ENCODE measurements at regions not wholly inside any gene's neighbourhood (a gene's known extent, or its start where the extent isn't known, plus 50 kb on each side); places are given as distances from the start of the nearest gene placed in this dataset.

DNA sequence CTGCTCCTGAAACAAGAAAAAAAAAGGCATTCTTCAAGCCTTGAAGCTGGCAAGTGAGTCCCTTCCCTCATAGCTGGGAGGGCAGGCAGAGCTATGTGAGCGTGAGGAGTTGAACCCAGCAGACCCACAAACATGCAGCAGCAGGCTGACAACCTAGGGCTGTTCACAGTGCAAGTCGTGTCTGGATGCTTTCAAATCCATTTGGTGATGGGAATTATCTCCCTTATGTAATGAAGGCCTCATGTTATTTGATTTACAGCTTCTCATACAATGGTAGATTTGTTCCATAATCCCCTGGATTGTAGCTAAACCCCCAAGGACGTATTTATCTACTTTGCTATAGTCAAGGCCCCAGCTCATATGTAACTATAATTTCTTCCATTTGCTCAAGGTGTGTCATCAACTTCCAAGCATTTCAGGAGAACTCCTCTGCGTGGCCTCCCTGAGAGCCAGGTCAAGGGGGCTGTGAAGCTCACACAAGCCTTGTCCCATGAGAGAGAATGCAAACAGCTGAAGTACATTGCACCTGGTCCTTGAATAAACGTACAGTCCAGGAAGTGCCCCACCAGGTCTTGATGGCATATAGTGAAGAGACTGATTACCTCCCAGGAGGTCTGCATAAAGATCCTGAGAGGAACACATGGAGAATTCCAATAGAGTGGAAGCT, 124.8 kb upstream of the SLC1A3 start:
- no peak for DNase-seq (ENCODE audit: extremely low read depth, low read depth)
- TF ChIP-seq, protein P1, sequence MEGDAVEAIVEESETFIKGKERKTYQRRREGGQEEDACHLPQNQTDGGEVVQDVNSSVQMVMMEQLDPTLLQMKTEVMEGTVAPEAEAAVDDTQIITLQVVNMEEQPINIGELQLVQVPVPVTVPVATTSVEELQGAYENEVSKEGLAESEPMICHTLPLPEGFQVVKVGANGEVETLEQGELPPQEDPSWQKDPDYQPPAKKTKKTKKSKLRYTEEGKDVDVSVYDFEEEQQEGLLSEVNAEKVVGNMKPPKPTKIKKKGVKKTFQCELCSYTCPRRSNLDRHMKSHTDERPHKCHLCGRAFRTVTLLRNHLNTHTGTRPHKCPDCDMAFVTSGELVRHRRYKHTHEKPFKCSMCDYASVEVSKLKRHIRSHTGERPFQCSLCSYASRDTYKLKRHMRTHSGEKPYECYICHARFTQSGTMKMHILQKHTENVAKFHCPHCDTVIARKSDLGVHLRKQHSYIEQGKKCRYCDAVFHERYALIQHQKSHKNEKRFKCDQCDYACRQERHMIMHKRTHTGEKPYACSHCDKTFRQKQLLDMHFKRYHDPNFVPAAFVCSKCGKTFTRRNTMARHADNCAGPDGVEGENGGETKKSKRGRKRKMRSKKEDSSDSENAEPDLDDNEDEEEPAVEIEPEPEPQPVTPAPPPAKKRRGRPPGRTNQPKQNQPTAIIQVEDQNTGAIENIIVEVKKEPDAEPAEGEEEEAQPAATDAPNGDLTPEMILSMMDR (IDR thresholded peaks at IDR 0.05; ENCODE audit: low read depth, low read length), result no peak

DNA sequence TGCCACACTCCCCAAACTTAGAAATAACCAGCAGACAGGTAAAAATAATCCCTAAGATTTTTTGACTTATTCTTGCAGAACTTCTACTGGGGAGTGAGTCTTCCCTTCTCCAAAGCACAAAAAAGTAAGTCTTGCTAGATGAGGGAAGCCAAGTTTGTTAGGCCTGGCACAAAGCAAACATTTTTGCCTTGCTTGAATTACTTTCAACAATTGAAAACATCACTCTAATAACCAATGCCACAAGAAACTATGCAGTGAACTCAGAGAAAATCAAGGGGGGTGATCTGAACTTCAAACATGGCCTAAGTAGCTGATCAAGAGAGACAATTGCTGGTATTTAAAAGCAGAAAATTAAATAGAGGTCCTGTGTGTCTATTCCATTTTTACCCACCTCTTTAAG, 123.6 kb upstream of the SLC1A3 start:
- peak; percentile 25 for DNase-seq (ENCODE audit: extremely low read depth, low read depth)
- TF ChIP-seq, protein P1 (IDR thresholded peaks at IDR 0.05; ENCODE audit: low read depth, low read length), result no peak

DNA sequence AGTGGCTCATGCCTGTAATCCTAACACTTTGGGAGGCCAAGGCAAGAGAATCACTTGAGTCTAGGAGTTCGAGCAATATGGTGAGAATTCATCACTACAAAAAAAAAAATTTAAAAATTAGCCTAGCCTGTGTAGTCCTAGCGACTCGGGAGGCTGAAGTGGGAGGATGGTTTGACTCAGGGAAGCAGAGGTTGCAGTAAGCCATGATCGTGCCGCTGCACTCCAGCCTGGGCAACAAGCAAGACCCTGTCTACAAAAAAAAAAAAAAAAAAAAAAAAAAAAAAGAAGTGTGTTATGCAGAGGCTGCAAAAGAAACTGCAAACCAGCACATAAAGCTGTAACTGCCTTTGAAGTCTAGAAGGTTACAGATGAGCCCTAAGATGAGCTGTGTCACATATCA, 116.9 kb upstream of the SLC1A3 start:
- TF ChIP-seq, protein P1 (IDR thresholded peaks at IDR 0.05; ENCODE audit: low read depth, low read length), result no peak

DNA sequence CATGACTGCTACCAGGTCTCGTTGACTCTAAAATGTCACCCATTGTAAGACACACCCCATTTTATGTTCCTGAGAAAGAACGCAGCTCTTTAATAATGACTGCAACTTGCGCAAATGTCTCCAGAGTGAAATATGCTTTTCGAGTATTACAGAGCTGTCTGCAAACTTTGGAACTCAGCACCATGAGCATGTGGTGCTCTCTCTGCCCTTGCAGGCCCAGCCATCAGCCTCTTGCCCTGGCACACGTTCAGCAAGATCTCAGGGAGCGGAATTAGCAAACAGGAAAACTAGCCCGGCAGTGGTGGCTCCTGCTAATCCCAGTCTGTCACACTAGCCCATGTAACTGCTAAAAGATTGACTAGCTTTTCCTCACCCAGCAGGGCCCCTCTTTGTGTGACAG, 114.5 kb upstream of the SLC1A3 start:
- TF ChIP-seq, protein P1 (IDR thresholded peaks at IDR 0.05; ENCODE audit: low read depth, low read length), result no peak
- no peak for DNase-seq (ENCODE audit: extremely low read depth, low read depth)

More for the DNA sequence above, 116.9 kb upstream of the SLC1A3 start:
- no peak for DNase-seq (ENCODE audit: extremely low read depth, low read depth)

DNA sequence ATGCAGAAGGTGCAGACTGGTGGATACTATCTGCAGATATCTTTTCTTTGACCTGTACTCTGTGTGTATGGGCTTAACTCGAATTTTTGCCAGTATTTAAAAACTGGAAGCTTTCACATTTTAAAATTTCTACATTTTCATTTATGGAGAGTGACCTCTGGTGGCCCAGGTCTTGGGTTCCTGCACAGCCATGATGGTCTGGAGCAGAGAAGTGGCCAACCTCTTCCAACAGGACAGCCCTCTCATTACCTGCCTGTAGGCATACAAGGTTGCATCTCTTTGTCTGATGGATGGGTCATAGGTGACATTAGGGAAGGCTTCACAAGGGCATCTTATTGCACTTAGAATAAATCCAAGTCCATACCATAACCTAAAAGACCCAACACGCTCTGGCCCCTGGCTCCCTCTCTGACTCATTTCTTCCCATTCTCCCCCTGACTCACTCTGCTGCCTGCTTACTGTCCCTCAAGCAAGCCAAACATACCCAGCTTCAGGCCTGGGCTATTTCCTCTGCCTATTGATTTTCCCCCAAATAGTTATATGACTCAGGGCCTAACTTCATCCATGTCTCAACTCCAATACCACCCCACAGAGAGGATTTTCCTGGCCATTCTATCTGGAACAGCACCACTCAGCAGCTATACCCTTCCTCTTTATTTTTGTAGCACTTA, 113.3 kb upstream of the SLC1A3 start:
- DNase-seq (ENCODE audit: extremely low read depth, low read depth), result no peak
- TF ChIP-seq, protein P1 (IDR thresholded peaks at IDR 0.05; ENCODE audit: low read depth, low read length), result no peak

DNA sequence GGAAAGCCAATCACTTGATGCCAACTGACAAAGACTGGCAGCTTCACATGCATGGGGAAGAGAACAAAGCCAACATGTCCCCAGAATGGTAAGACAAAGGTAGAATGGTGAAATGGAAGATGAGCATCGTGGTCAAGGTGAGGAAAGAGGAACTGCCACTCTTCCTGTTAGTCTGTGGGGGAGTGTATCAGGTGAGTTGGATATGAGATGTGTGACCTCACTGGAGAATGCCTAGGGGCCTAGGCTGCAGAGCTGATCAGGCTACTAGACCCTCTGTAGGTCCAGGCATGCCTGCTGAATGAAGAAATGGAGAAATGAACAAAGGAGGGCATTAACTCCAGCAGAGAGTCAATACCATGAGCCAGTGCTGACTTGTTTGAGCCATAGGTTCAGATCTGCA, 112.4 kb upstream of the SLC1A3 start:
- DNase-seq (ENCODE audit: extremely low read depth, low read depth), result no peak
- TF ChIP-seq, protein P1 (IDR thresholded peaks at IDR 0.05; ENCODE audit: low read depth, low read length), result no peak

DNA sequence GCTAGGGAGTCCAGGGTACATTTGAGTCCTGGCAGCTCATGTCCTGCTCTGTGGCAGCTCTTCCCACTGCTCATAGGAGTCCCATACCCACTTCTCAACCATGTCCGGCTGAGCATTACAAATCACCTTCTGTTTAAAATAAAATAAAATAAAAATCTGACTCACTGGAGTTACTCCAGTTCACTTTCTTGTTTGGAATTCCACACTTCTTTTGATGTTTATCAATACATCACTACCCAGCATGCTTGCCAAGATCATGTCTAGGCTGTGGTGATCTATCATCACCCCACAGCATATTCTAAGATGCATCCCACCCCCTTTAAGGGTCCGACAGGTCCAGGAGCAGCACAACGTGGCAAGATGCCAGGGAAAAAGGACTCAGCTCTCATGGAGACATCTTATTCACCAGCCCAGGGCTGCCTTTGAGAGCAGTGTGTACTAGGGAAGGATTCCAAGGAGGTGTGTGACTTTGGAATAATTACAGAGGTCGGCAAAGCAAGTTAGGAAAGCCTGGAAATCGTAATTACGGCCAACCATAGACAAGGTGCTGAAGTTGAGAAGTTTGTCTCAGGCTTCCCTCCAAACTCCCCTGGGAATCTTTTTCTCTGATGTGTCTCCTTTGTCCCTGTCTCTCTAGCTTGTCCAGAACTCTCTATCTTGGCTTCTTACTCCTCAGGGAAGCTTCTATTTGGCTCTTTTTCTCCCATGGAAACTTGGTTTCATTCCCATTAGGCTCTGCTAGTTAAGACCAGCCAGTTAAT, 111.4 kb upstream of the SLC1A3 start:
- no peak for DNase-seq (ENCODE audit: extremely low read depth, low read depth)
- TF ChIP-seq, protein P1 (IDR thresholded peaks at IDR 0.05; ENCODE audit: low read depth, low read length), result no peak
